ENCODE measurements at regions not wholly inside any gene's neighbourhood (a gene's known extent, or its start where the extent isn't known, plus 50 kb on each side); places are given as distances from the start of the nearest gene placed in this dataset.

DNA sequence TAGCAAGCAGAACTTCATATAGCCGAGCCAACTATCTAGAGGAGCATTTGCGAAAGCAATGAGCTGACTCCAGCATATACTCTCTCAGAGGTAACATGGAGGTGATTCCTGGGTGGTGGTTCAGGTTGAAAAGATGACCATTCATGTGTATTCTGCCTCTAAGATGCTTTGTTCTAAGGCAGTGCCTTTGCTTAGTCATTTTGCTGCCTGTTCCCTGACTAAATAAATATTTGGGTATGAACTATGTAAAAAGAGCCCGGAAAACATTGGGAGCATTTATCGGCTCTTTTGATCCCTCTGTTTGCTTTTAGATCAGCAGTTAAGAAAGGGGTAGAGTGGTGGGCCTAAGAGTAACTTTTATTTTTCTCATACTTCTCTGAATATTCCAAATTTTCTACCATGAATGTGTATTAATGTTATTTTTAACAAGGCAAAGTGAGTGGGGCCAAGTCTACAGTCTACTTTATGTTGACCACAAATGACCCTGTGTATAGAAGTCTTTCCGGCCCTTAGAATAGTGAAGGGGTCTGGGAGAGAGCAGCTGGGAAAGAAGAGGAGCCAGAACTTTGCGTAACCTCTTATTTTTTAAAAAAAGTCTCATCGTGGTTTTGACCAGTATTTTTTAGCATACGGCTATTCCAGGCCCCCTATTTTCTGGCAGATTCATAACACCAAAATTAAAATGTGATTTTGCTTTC, 206.5 kb upstream of the EYA4 start:
- no peak for ATAC-seq
- no peaks in the 10 kb centered on the region for H3K36me3 Mint-ChIP-seq (ENCODE audit: low read depth)
- H3K4me1 Mint-ChIP-seq (ENCODE audit: low read depth) = no peaks in the 10 kb centered on the region
- no peaks in the 10 kb centered on the region for H3K9me3 Mint-ChIP-seq
- TF ChIP-seq, protein P1, sequence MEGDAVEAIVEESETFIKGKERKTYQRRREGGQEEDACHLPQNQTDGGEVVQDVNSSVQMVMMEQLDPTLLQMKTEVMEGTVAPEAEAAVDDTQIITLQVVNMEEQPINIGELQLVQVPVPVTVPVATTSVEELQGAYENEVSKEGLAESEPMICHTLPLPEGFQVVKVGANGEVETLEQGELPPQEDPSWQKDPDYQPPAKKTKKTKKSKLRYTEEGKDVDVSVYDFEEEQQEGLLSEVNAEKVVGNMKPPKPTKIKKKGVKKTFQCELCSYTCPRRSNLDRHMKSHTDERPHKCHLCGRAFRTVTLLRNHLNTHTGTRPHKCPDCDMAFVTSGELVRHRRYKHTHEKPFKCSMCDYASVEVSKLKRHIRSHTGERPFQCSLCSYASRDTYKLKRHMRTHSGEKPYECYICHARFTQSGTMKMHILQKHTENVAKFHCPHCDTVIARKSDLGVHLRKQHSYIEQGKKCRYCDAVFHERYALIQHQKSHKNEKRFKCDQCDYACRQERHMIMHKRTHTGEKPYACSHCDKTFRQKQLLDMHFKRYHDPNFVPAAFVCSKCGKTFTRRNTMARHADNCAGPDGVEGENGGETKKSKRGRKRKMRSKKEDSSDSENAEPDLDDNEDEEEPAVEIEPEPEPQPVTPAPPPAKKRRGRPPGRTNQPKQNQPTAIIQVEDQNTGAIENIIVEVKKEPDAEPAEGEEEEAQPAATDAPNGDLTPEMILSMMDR (IDR thresholded peaks at IDR 0.05) = no peak
- ChIA-PET POLR2A (no interaction called here), CTCF (no interaction called here)
- no peak overlapping the region for H3K27ac Mint-ChIP-seq
- no peak for DNase-seq
- intact Hi-C loops (cut with micrococcal nuclease) = no loop called here
- H3K27me3 Mint-ChIP-seq = peaks cover 7% of the 10 kb centered on the region
- H3K4me3 Mint-ChIP-seq = no peak overlapping the region

DNA sequence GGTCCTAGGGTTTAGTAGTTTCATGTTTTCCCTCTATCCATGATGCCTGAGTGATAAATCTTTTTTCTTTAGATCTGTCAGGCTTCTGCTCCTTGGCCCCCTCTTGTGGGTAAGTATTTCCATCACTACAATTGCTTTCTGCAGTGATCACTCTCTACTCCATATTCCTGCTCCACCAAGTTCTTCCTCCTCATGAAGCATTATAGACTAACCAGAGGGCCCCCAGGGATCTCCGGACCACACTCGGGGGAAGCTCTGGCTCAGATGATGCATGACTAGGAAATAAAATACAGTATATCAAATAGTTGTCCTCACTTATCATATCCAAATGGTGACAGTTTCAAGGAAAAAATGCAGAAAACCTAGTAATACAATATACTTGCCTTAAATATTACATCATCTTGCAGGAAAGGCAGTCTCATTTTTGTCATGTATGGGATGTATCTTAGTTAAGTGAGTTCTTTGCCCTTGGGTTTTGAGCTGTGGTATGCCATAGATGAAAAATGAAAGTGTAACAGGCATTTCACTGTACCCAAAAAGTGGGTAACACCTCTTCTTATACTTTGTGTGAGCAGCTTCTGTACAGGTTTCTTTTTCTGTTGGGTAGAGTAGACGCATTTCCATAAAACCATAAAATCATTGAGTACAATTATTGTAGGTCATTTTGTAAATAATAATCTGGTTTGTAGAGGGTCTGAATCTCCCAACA, 200.9 kb upstream of the EYA4 start:
- no peak overlapping the region for H3K4me3 Mint-ChIP-seq
- peaks cover 6% of the 10 kb centered on the region for H3K27me3 Mint-ChIP-seq
- intact Hi-C loops (cut with micrococcal nuclease) = no loop called here
- no peaks in the 10 kb centered on the region for H3K9me3 Mint-ChIP-seq
- H3K27ac Mint-ChIP-seq = no peak overlapping the region
- TF ChIP-seq, protein P1 (IDR thresholded peaks at IDR 0.05) = no peak
- ChIA-PET POLR2A (no interaction called here), CTCF (no interaction called here)
- ATAC-seq (no peak), DNase-seq (no peak)
- H3K4me1 Mint-ChIP-seq (ENCODE audit: low read depth) = no peaks in the 10 kb centered on the region
- no peaks in the 10 kb centered on the region for H3K36me3 Mint-ChIP-seq (ENCODE audit: low read depth)

DNA sequence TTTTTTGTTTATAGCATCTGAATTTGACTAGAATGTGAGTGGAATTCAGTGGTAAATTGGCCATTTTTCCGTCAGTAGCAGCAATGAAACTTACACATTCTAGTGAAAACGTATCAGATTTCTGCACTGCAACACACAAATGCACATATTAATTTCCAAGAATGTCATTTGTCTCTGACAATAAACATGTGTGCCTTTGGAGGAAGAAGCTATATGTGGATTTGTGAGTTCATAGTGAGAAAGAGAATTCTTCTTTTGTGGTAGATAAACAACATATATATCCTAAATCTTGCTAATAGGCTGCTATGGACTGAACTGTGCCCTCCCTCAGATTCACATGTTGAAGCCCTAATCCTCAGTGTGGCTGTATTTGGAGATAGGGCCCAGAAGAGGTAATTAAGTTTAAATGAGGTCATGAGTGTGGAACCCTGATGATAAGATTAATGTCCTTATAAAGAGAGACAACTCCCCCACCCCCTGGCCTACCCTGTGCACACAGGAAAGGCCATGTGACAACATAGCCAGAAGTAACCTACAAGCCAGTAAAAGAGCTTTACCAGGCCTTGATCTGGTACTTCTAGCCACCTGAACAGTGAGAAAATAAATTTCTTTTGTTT, 200.2 kb upstream of the EYA4 start:
- Mint-ChIP-seq H3K4me1 (ENCODE audit: low read depth) (no peaks in the 10 kb centered on the region), H3K27ac (no peak overlapping the region), H3K4me3 (no peak overlapping the region), H3K9me3 (no peaks in the 10 kb centered on the region), H3K27me3 (peaks cover 9% of the 10 kb centered on the region), H3K36me3 (ENCODE audit: low read depth) (no peaks in the 10 kb centered on the region)
- TF ChIP-seq, protein P1 (IDR thresholded peaks at IDR 0.05) = no peak
- intact Hi-C loops (cut with micrococcal nuclease) = no loop called here
- no peak for ATAC-seq
- POLR2A ChIA-PET = no interaction called here
- CTCF ChIA-PET = no interaction called here
- no peak for DNase-seq

DNA sequence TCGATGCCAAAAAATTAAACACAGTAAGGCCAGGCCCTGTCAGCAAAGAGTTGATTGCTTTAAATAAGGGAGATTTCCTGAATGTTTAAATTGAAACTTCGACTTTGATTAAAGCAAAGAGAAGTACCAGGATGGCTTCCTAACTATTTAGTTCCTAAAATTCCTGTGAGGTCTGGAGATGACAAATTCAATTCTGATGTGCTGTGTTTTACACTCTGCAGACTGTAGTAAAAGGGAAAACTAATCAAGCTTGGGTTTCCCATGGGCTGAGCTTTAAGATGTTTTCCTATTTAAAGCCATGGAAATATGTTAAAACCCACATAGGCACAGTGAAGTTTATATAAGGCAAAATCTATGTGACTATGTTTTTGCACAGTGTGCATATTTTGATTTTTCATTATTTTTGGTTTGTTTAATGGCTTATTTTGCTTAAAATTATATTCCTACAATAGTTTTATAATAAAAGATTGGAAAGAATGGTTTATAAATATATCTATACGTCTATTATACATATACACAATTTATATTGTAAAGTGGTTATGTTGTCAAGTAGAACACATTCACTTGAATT, 198.5 kb upstream of the EYA4 start:
- Mint-ChIP-seq H3K4me1 (ENCODE audit: low read depth) (no peaks in the 10 kb centered on the region), H3K4me3 (no peak overlapping the region), H3K27ac (no peak overlapping the region), H3K9me3 (no peaks in the 10 kb centered on the region), H3K36me3 (ENCODE audit: low read depth) (no peaks in the 10 kb centered on the region), H3K27me3 (peaks cover 9% of the 10 kb centered on the region)
- ChIA-PET POLR2A (no interaction called here), CTCF (no interaction called here)
- no peak for DNase-seq
- no peak for ATAC-seq
- intact Hi-C loops (cut with micrococcal nuclease) = no loop called here
- TF ChIP-seq, protein P1 (IDR thresholded peaks at IDR 0.05) = no peak

DNA sequence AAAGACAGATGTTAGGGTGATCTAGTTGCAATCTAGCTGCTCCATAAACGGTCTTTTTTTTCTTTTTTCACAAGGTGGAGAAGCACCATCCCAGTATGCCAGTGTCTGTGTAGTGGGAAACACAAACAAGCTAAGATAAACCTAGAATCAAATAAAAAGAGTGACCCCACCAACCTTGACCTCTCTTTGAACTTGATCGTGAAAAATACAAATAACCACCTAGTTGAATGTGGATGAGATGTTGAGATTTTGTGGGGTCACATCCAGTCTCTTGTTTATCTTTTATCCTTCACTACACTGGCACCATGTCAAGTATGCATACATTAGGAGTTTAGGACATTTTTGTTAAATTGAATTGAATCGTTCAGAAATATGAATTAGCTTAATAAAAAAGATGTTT, 194.6 kb upstream of the EYA4 start:
- ATAC-seq = no peak

More for the DNA sequence above, 194.6 kb upstream of the EYA4 start:
- Mint-ChIP-seq H3K36me3 (ENCODE audit: low read depth) (no peaks in the 10 kb centered on the region), H3K4me1 (ENCODE audit: low read depth) (no peaks in the 10 kb centered on the region), H3K27me3 (peaks cover 8% of the 10 kb centered on the region), H3K4me3 (no peak overlapping the region), H3K27ac (no peak overlapping the region), H3K9me3 (no peaks in the 10 kb centered on the region)
- DNase-seq = no peak
- intact Hi-C loops (cut with micrococcal nuclease) = no loop called here
- ChIA-PET POLR2A (interaction anchor here (0.6 kb wide), 1 partner anchor 103 kb away, joined by 3 read pairs; no protein-coding TSS in a partner anchor), CTCF (no interaction called here)
- TF ChIP-seq, protein P1 (IDR thresholded peaks at IDR 0.05) = no peak

All from activated CD8-positive, alpha-beta T cell treated with anti-CD3 and anti-CD28 coated beads for 36 hours (primary cell).